HG03097 (cell line): ENCODE measurements at regions not wholly inside any gene's neighbourhood (a gene's known extent, or its start where the extent isn't known, plus 50 kb on each side); places are given as distances from the start of the nearest gene placed in this dataset.
"Not testable (repeated sequence)": the region's sequence is repeated elsewhere in the genome, so short reads cannot be mapped to it uniquely, and the experiment has no call there.

Source experiments
- ATAC-seq: cut with Tn5 transposase; IDR thresholded peaks from one replicate; pipeline ENCODE4 v1.9.1; 2021; ENCODE audit not compliant: unreplicated experiment, low FRiP score

DNA sequence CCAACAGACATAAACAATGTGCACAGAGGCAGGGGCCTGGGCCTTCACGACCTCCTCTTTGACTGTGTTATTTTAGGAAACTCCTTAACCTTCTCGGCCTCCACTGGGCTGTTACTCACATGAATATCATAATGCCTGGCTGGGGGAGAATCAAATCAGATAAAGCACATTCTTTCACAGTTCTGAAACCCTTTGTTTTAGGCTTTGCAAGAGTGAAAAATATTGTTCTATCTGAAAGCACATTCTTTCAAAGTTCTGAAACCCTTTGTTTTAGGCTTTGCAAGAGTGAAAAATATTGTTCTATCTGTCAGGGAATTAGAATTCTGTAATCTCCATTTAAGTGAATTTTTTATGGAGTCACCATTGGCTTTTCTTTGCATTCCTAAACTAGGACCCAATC lies 50.7 kb upstream of the SYNDIG1 start:
- no peak for ATAC-seq

DNA sequence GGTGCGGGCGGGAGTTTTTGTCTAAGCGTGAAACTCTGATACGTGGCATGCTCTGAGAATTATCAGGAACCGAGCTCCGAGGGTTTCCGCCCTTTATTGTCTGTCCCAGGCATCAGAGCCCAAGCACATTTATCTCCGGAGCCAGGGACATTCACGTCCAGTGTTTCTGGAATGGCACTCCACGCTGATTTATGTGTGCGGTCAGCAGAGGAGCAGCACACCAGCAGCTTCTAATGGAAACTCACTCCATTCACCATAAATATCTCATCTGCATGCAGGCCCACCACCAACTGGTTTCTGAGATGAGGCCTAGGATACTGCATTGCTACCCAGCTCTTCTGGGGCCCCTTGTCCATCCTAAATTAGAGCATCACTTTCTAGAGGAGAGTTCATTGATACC lies 51.9 kb upstream of the SYNDIG1 start:
- ATAC-seq = no peak

DNA sequence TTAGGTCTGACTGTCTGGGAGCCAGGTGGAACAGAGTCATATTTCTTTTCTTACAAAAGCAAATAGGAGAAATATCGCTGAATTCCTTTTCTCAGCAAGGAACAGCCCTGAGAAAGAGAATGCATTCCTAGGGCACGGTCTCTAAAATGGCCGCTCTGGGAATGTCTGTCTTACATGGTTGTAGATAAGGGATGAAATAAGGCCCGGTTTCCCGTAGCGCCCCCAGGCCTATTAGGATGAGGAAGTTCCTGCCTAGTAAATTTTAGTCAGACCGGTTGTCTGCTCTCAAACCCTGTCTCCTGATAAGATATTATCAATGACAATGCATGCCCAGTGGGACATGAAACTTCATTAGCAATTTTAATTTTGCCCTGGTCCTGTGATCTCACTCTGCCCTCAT lies 54.0 kb upstream of the SYNDIG1 start:
- not testable (repeated sequence) for ATAC-seq

DNA sequence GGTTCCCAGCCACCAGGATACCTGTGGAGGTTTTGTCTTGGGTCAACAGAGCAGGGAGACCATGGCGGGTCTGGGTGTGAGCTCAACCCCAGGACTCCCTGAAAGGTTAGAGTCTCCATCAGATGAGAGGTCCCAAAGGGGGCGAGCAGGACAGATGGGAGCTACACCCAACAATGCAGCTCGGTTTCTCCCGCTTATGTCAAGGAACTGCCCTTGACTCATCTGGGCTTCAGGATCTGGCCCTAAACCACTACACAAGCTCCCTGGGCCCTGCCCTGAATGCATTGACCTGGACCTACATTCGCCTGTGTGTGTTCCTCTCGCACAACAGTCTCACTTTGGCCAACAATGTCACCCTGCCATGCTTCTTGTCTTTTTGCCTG lies 57.6 kb upstream of the SYNDIG1 start:
- ATAC-seq = no peak

DNA sequence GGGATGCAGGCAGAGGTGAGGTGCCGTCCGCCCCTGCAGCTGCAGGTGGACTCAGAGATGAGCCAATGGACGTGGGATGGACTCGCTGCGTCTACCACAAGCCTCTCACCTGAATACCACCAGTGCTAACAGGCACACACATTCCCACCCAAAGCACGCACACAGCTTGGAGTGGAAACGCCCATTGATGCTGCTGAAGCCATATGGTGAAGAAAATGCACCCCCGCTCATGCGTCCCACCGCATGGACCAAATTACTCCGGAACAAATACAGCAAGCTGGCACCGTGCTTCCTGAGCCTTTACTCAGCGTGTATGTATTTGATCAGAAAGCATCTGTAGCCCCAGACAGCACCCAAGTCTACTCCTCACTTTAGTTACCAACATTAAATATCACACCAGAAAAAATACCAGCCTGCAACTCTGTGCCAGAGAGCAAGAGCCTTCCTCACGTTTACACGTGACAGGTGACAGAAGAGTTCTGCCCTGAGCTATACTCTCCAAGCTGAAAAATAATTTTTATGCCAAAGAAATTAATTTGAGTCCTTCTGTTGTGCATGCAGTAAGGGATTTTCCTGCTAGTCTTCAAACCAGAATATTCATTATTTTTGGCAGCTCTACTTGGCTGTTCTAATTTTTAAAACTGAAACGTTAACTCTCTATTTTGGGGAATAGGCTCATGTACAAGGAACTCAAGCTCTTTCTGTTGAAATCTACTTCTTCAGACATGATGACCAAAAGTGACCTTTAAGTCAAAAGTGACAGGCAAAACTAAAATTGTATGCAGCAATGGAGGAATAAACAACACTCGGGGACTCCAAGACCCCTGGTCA lies 58.2 kb upstream of the SYNDIG1 start:
- ATAC-seq = no peak

DNA sequence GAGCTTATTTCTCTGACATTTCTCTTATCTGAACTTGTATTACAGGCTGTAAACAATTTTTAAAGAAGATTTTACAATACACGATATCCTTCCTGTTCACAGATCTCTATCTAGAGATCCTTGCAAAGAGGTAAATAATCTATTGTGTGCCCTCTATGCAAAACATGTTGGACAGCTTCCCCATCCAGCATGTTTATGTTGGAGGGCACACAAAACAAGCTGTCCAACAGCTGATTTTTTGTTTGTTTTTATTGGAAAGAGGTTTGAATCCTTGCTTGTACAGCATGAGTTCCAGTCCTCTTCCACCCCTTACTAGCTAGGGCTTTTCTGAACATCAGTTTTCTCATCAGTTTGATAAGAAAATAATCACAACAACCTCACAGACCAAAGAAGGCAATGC lies 62.3 kb upstream of the SYNDIG1 start:
- no peak for ATAC-seq

DNA sequence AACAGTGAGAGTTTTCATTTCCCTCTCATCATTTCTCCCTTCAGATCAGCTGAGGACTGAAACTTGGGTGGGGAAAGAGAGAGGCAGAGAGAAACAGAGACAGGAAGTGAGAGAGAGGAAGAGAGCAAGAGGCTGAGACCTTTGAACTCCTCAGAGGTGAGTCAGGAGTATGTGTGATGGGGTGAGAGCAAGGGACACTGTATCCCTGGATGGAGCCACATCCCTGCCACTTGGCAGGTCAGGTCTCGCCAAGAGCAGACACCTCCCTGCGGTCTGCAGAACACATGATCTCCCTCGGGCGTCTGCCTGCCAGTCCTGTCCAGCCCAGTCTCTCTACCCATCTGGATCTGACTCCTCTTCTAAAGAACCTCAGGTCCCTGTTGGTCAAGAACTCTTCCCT lies 62.7 kb upstream of the SYNDIG1 start:
- ATAC-seq = no peak

DNA sequence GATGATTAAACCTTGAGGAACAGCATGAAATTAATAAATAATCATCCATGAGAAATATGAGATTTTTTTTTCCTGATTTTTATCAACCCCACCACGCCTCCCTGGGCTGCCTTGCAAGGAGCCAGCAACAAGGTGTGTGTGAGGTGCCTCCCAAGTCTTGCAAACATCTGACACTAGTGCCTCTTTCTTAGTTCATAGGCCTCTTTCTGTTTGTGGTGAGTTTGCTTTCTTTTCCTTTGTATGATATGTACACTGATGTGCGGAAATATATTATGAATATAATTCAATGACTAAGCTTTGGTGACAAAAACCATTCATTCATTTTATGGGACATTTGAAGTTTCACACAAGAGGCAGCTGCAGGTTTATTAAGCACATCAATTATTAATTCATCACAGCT lies 63.2 kb upstream of the SYNDIG1 start:
- ATAC-seq = no peak

DNA sequence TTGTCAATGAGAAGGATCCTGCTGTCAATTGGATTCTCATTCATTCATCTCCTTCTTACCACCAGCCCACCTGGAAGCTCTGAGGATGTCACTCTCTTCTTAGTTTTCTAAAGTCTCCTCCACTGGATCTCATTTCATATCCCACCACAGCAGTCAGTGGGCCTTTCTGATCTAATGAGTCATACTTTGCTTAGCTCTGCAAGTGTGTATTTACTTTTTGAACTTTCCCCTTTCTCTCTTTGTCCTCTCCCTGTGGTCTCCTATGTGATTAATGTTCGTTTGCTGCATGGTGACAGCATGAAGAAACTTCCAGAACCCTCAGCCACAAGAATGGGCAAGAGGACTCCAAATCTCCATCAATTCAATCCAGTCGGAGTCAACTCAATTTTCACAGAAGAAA lies 63.6 kb upstream of the SYNDIG1 start:
- ATAC-seq = no peak

DNA sequence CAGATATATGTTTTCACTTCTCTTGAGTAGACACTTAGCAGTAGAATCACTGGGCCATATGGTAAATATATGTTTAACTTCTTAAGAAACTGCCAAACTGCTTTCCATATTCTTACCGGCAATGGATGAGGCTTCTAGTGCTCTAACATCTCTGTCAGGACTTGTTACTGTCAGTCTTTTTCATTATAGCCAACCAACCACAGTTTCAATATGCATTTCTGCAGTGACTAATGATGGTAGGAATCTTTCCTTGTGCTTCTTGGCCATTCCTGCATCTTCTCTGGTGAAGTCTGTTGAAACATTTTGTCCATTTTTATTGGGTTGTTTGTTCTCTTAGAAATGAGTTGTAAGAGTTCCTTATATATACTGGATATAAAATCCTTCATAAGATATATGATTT lies 66.0 kb upstream of the SYNDIG1 start:
- ATAC-seq = no peak

DNA sequence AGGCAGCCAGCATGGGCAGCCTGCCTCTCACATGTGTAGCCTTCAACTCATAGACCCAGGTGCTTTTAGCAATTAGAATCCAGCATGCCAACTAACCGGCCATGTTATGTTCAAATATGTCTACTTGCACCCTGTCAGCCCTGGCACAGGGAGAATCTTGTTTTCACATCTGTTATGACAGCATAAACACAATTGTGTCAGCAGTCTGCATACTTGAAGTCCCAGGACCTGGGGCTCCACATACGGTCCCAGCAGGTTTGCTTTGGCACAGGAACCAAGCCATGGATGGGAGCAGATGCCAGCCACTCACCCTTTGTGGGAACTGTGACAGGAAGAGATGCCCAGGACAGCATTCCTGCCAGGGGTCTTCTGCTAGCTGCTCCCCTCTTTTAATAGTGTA lies 67.2 kb upstream of the SYNDIG1 start:
- no peak for ATAC-seq

DNA sequence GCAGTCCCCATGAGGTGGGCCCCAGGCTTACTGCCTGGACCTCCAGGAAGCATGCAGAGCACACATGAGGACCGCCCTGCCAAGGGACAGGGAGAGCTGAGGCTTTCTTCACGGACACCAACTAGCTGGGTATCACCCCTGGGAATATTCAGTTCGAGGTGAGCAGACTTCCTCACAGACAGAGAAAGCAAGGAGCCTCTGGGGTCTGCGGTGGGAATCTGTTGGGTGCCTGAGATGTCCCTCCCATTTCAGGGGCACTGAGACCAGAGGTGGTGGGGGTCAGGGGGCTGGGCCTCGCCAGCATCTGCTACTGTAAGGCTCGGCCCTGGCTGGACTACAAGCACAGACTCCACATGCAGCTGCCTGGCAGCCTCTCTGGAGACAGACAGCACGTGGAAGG lies 74.3 kb upstream of the SYNDIG1 start:
- no peak for ATAC-seq

DNA sequence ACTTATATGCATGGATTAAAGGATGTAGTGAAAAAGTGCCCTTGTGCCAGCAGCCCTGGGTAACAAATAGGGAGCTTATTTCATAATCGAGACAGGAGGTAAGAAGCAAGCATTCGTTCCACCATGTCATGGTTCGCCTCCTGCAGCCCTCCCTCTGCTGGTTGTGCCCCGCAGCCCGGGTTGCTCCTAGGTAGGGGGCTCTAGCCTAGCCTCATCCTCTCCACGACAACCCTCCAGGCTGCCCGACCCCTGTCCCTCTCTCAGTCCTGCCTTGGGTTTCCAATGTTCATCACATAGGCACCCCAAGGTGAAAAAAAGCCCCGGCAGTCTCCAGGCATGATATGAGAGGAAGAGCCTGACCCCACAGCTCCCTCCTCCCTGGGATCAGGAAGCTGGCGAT lies 75.5 kb upstream of the SYNDIG1 start:
- ATAC-seq = no peak

DNA sequence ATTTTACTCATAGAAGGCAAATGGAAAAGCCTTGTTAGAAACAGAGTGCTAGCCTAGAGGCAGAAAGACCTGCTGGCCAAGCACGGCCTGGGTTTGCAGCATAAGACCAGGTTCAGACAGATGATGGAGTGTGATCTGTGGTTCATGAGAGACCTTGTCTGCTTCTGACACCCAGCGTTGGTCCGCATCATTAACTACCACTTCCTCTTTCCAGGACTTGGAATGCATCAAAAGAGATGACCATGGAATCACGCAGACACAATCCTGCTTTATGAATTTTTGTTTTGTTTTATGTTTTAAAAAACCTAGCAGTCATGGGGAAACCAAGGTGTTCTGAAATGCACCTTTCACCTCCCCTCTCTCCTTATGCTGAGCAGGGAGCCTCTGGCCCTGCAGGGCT lies 76.8 kb upstream of the SYNDIG1 start:
- no peak for ATAC-seq

DNA sequence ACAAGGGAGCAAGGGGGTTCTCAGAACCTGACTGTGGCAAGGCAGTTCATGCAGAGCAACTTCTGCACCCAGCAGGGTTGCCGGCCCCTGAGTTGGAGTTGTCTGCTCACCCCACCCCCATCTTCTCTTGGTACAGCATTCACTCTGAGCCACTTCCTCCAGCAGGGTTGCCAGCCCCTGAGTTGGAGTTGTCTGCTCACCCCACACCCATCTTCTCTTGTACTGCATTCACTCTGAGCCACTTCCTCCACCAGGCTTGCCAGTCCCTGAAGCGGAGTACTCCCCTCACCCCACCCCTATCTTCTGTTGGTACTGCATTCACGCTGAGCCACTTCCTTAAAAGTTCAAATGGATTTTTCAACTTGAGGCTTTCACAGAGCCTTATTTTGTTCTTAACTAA lies 79.7 kb upstream of the SYNDIG1 start:
- no peak for ATAC-seq

DNA sequence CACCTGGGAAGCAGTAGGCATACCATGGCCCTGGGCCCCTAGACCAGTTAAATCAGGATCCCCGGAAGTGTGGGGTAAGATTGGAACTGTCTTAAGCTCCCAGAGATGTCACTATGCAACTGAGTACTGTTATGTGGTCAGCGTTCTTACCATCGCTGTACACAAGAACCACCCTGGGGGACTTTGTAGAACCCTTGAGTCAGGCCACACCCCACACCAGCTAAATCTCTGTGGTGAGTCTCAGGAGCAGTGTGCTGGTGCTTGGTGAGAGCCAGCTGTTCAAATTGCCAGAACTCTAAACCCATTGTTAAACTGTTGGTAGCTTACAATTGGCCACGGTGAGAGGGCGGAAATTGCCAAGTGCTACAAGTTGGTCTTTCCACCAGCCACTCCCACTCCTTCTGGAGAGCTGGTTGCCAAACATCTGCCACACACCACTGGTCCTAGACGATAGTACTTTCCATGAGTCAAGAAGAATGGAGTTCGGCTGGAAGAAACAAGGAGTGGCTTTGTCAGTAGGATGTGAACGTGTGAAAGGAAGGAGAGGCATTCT lies 80.5 kb upstream of the SYNDIG1 start:
- no peak for ATAC-seq

DNA sequence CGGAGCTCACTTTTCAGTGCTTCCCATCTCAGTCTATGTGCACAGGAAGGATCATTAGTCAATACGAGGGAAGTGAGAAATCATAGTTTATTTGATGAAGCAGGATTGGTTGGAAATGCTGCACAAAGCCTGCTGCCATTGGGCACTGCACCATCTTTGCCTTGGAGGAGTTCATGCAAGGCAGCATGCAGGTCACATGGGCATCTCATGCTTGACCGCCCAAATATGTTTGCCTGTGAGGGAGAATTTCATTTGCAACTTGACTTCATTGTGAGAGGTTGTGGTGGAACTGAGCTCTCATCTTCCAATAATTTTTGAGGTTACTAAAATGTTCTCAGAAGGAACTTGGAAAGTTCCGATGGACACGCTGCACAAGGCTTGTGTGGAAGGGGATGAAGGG lies 83.9 kb upstream of the SYNDIG1 start:
- ATAC-seq = no peak

DNA sequence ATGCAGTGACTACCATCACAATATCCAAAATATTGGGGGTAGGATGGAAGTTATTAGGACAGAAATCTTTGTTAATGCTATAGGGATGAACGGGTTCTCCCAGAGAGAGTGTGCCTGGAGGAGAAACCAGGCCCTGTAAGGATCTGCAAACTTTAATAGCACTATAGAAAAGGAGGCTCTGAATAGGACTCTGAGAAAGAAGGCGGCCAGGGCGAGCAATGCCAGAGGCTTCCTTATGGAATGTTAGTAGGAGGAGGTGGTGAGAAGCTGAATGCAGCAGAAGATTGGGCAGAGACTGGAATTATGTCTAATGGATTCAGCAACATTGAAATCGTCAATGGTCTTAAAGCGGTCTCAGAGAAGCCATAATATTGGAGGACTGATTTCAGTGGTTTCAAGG lies 84.6 kb upstream of the SYNDIG1 start:
- ATAC-seq = no peak

DNA sequence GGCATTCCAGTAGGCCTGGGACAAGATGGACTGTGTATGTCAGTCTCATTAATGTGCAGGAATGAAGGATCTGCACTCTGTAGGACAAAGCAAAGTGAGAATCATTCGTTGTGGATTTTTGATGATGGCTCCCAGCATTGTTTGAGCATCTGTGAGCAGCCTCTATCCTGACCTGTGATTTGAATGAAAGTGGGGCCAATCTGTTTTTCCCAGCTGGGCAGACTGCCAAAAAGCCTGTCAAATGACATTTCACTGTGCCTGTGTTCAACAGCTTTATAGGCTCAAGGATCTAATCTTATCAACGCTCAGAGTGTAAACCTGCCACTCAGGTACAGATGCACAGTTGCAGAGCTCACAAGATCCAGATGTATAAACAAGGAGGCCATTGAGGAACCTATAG lies 86.7 kb upstream of the SYNDIG1 start:
- ATAC-seq = no peak

DNA sequence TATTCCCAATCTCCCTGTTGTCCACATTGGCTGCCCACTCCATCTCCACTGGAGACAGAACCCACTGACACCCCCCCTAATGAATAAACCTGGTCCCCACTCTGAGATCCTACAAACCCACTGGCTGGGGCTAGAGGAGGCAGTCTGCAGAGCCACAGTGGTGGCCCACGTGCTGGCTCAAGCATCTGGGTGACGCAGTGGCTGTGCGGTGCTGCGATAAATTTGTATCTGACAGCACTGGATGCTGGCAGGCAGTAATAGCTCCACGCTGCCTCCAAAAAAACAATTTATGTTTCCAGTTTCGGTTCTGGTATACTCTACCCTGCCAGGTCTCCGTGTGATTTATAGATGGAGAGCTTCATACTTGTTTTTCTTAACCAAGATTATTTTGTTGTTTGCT lies 87.1 kb upstream of the SYNDIG1 start:
- no peak for ATAC-seq

DNA sequence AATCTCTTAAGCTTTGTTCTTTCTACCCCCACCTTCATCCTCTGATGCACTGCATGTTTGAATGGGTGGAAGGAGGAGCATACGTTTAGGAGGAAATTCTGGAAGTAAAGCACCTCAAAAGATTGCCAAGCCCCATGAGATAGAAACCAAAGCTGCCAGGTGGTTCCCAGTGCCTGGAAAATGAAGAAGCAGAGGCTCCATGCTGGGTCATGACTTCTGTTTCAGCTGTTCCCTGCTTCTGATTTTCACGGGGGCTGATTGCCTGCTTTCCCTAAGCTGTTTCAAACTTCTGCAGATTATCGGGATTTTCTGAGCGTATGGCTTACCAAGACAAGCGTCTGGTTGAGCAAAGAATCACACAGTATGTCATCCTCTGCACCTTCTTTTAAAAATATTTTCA lies 87.5 kb upstream of the SYNDIG1 start:
- ATAC-seq = no peak

DNA sequence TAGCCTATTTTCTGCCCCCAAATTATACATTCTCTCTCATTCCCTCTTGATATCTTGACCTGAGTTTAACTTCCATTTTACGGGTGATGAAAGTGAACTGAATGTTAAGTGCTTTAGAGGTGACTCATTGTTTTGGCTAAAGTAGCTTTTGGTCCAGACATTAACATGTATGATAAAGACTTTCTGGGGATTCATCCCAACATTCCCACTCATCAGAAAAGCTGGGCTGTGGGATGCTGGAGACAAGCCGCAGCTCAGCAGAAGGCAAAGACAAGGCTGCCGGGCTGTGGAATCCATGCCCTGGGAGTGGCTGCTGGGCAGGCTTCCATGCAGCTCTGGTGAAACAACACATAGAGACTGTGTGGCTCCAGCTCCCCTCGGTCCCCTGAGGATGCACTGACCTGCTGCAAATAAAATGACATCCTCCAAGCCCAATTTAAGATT lies 89.9 kb upstream of the SYNDIG1 start:
- ATAC-seq = no peak
